UCSD-AML1 (cell line): ENCODE measurements at regions not wholly inside any gene's neighbourhood (a gene's known extent, or its start where the extent isn't known, plus 50 kb on each side); places are given as distances from the start of the nearest gene placed in this dataset.

Source experiments
- DNase-seq: peaks from one replicate; lab custom pipeline; 2025; ENCODE audit not compliant: unreplicated experiment; lab: John Stamatoyannopoulos, UW

GRCh38 chr20:62527781-62528180, 52.0 kb upstream of the GATA5 start:
- DNase-seq = no peak

- DNase-seq = no peak
These were observed 53.4 kb upstream of the GATA5 start for GRCh38 chr20:62528983-62529891.

- no peak for DNase-seq
These were observed 54.3 kb upstream of the GATA5 start for GRCh38 chr20:62529896-62530642.

- no peak for DNase-seq
These were observed 54.8 kb upstream of the GATA5 start for GRCh38 chr20:62530643-62531032.

- no peak for DNase-seq
These were observed 55.4 kb upstream of the GATA5 start for GRCh38 chr20:62531046-62531838.

GRCh38 chr20:62532921-62533320, 57.1 kb upstream of the GATA5 start:
- DNase-seq = no peak

- DNase-seq = peak; percentile 86
These were observed 58.0 kb upstream of the GATA5 start for GRCh38 chr20:62533591-62534495.

GRCh38 chr20:62534526-62535221, 58.9 kb upstream of the GATA5 start:
- DNase-seq = no peak

- no peak for DNase-seq
These were observed 59.6 kb upstream of the GATA5 start for GRCh38 chr20:62535282-62535811.

GRCh38 chr20:62535964-62536363, 60.2 kb upstream of the GATA5 start:
- no peak for DNase-seq

- DNase-seq = no peak
These were observed 61.1 kb upstream of the GATA5 start for GRCh38 chr20:62536871-62537401.

- DNase-seq = no peak
These were observed 62.0 kb upstream of the GATA5 start for GRCh38 chr20:62537649-62538292.

- DNase-seq = no peak
These were observed 63.6 kb upstream of the GATA5 start for GRCh38 chr20:62539198-62540045.

GRCh38 chr20:62540504-62540903, 64.7 kb upstream of the GATA5 start:
- no peak for DNase-seq

- no peak for DNase-seq
These were observed 67.1 kb upstream of the GATA5 start for GRCh38 chr20:62542862-62543261.

- DNase-seq = no peak
These were observed 67.9 kb upstream of the GATA5 start for GRCh38 chr20:62543470-62544302.

- DNase-seq = no peak
These were observed 68.8 kb upstream of the GATA5 start for GRCh38 chr20:62544505-62545055.
